ENCODE measurements at regions not wholly inside any gene's neighbourhood (a gene's known extent, or its start where the extent isn't known, plus 50 kb on each side); places are given as distances from the start of the nearest gene placed in this dataset.

GRCh38 chr3:191074511-191074910, 124.5 kb upstream of the OSTN start:
- H3K4me3 ChIP-seq (ENCODE audit: low read length), result no peak overlapping the region
- no peaks in the 10 kb centered on the region for H3K27me3 ChIP-seq (ENCODE audit: control insufficient read depth, insufficient read depth, low read length)
- peaks cover 11% of the 10 kb centered on the region for H3K9me3 ChIP-seq (ENCODE audit: control insufficient read depth, insufficient read depth, low read length)
- no peaks in the 10 kb centered on the region for H3K27me3 Mint-ChIP-seq (ENCODE audit: low read depth in 2 of 2)
- H3K9me3 Mint-ChIP-seq, result peaks cover 10 to 15% of the 10 kb centered on the region in 2 donors
- H3K36me3 ChIP-seq (ENCODE audit: control insufficient read depth, insufficient read depth, low read length), result no peaks in the 10 kb centered on the region
- no peak overlapping the region for H3K27ac ChIP-seq (ENCODE audit: low read length)
- no peak overlapping the region for H3K27ac Mint-ChIP-seq
- 56% methylated on average over 5 of the region's 5 CpGs for WGBS (ENCODE audit: insufficient coverage)
- no peaks in the 10 kb centered on the region for H3K4me1 ChIP-seq (ENCODE audit: control insufficient read depth, insufficient read depth, low read length)
- no peaks in the 10 kb centered on the region for H3K4me1 Mint-ChIP-seq
- no peak for DNase-seq
- TF ChIP-seq, protein P1, sequence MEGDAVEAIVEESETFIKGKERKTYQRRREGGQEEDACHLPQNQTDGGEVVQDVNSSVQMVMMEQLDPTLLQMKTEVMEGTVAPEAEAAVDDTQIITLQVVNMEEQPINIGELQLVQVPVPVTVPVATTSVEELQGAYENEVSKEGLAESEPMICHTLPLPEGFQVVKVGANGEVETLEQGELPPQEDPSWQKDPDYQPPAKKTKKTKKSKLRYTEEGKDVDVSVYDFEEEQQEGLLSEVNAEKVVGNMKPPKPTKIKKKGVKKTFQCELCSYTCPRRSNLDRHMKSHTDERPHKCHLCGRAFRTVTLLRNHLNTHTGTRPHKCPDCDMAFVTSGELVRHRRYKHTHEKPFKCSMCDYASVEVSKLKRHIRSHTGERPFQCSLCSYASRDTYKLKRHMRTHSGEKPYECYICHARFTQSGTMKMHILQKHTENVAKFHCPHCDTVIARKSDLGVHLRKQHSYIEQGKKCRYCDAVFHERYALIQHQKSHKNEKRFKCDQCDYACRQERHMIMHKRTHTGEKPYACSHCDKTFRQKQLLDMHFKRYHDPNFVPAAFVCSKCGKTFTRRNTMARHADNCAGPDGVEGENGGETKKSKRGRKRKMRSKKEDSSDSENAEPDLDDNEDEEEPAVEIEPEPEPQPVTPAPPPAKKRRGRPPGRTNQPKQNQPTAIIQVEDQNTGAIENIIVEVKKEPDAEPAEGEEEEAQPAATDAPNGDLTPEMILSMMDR (IDR thresholded peaks at IDR 0.05), result no peak
- ATAC-seq, result no peak
- no peak overlapping the region for H3K4me3 Mint-ChIP-seq
- intact Hi-C loops (cut with micrococcal nuclease), result no loop called here
- peaks cover 1% of the 10 kb centered on the region for H3K36me3 Mint-ChIP-seq

DNA sequence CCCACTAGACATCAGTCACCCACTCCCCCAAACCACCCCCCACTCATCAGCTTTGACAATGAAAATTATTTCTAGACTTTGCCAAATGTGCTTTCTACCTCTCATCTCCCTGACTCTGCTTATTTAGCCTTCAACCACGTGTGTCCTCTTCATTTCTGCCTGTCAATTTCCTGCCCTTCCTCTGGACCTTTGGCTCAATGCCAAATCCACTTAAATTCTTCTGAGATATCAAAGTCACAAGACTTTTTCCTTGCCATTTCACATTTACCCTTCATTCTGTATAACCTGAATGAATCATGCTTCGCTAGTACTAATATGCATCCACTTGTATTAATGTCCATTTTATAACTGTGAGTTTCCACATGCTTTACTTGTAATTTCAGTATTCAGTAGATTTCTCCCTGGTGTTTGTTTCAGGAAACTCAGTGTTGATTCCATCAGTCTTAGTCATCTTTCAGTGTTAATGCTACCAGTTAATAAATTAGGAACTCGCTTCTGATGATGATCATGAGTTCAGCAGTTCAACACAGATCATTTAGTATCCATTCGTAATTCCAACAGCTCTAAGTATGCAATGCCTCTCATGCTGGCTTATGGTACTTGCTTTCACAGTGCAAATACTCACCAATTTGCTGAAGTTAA, 128.2 kb upstream of the OSTN start:
- Mint-ChIP-seq H3K27me3 (ENCODE audit: low read depth in 2 of 2) (no peaks in the 10 kb centered on the region), H3K4me1 (no peaks in the 10 kb centered on the region), H3K4me3 (no peak overlapping the region), H3K36me3 (no peaks in the 10 kb centered on the region), H3K9me3 (peaks cover 5 to 7% of the 10 kb centered on the region in 2 donors), H3K27ac (no peak overlapping the region)
- Histone ChIP-seq H3K36me3 (ENCODE audit: control insufficient read depth, insufficient read depth, low read length) (no peaks in the 10 kb centered on the region), H3K4me3 (ENCODE audit: low read length) (no peak overlapping the region), H3K27ac (ENCODE audit: low read length) (no peak overlapping the region), H3K27me3 (ENCODE audit: control insufficient read depth, insufficient read depth, low read length) (no peaks in the 10 kb centered on the region), H3K9me3 (ENCODE audit: control insufficient read depth, insufficient read depth, low read length) (peaks cover 2% of the 10 kb centered on the region), H3K4me1 (ENCODE audit: control insufficient read depth, insufficient read depth, low read length) (no peaks in the 10 kb centered on the region)
- DNase-seq (no peak), ATAC-seq (no peak)
- WGBS (ENCODE audit: insufficient coverage), result 74% methylated on average over 4 of the region's 4 CpGs
- TF ChIP-seq, protein P1 (IDR thresholded peaks at IDR 0.05), result no peak
- intact Hi-C loops (cut with micrococcal nuclease), result no loop called here

GRCh38 chr3:191070201-191070600, 128.8 kb upstream of the OSTN start:
- no peaks in the 10 kb centered on the region for H3K4me1 ChIP-seq (ENCODE audit: control insufficient read depth, insufficient read depth, low read length)
- no peak overlapping the region for H3K27ac ChIP-seq (ENCODE audit: low read length)
- H3K9me3 Mint-ChIP-seq, result peaks cover 6% of the 10 kb centered on the region in 2 donors
- no peaks in the 10 kb centered on the region for H3K36me3 ChIP-seq (ENCODE audit: control insufficient read depth, insufficient read depth, low read length)
- DNase-seq (no peak), ATAC-seq (no peak)
- no peak overlapping the region for H3K27ac Mint-ChIP-seq
- H3K4me3 Mint-ChIP-seq, result no peak overlapping the region
- no peaks in the 10 kb centered on the region for H3K27me3 ChIP-seq (ENCODE audit: control insufficient read depth, insufficient read depth, low read length)
- no peaks in the 10 kb centered on the region for H3K36me3 Mint-ChIP-seq
- TF ChIP-seq, protein P1 (IDR thresholded peaks at IDR 0.05), result no peak
- intact Hi-C loops (cut with micrococcal nuclease), result no loop called here
- 83% methylated on average over 2 of the region's 2 CpGs for whole genome bisulfite sequencing (ENCODE audit: insufficient coverage)
- no peaks in the 10 kb centered on the region for H3K27me3 Mint-ChIP-seq (ENCODE audit: low read depth in 2 of 2)
- H3K4me1 Mint-ChIP-seq, result no peaks in the 10 kb centered on the region
- peaks cover 2% of the 10 kb centered on the region for H3K9me3 ChIP-seq (ENCODE audit: control insufficient read depth, insufficient read depth, low read length)
- H3K4me3 ChIP-seq (ENCODE audit: low read length), result no peak overlapping the region

Data from natural killer cell (primary cell).